Sigmoid colon (tissue), 6 donors: ENCODE measurements at regions not wholly inside any gene's neighbourhood (a gene's known extent, or its start where the extent isn't known, plus 50 kb on each side); places are given as distances from the start of the nearest gene placed in this dataset.

Experiments used
- DNase-seq: peaks from one replicate; pipeline ENCODE4 v3.0.0-alpha.2; 2019
- H3K27ac ChIP-seq, 4 donors: fragments of 200-600 bp; sonication (generic); one replicate each; pipeline ENCODE4 v1.5.1; 2016 to 2019; ENCODE audit warnings: mild to moderate bottlenecking in 1 of 4
- H3K27me3 ChIP-seq, 3 donors: fragments of 200-600 bp; sonication (generic); one replicate each; pipeline ENCODE4 v1.5.1; 2019; ENCODE audit warnings: mild to moderate bottlenecking in 1 of 3
- H3K36me3 ChIP-seq, 4 donors: fragments of 200-600 bp; sonication (generic); one replicate each; pipeline ENCODE4 v1.5.1; 2016 to 2019
- H3K4me1 ChIP-seq, 4 donors: fragments of 200-600 bp; sonication (generic); one replicate each; pipeline ENCODE4 v1.5.1; 2017 to 2019
- H3K4me3 ChIP-seq, 4 donors: fragments of 200-600 bp; sonication (generic); one replicate each; pipeline ENCODE4 v1.5.1; 2017 to 2019; ENCODE audit warnings: mild to moderate bottlenecking in 2 of 4, moderate library complexity in 1 of 4
- H3K9me3 ChIP-seq, 4 donors: fragments of 200-600 bp in 3 of 4; sonication (generic) in 3 of 4; one replicate each; pipeline versions ENCODE4 v1.5.1 to v1.6.1; 2013 to 2019
- CTCF ChIP-seq, 4 experiments: fragments of 450-650 bp in 3 of 4; fragments of 200-600 bp in 1 of 4; IDR thresholded peaks; one replicate each; pipeline ENCODE4 v1.5.1; 2016 to 2019; ENCODE audit warnings: antibody characterized with exemption in 4 of 4, mild to moderate bottlenecking in 3 of 4, moderate library complexity in 2 of 4
- EP300 ChIP-seq, 4 donors: sonication (generic); formaldehyde crosslinking; IDR thresholded peaks; one replicate each; pipeline ENCODE4 v1.6.1; 2017; ENCODE audit warnings: antibody characterized with exemption in 4 of 4
- POLR2A ChIP-seq, 2 donors: fragments of 450-650 bp; IDR thresholded peaks; one replicate each; pipeline ENCODE4 v1.6.1; 2016; ENCODE audit warnings: antibody characterized with exemption in 2 of 2, mild to moderate bottlenecking in 2 of 2, moderate library complexity in 2 of 2
- POLR2AphosphoS5 ChIP-seq, 4 donors: sonication (generic); formaldehyde crosslinking; IDR thresholded peaks; one replicate each; pipeline ENCODE4 v1.6.1; 2017; ENCODE audit warnings: antibody characterized with exemption in 4 of 4
- WGBS, 2 donors: extraction: QIAGEN DNeasy Blood & Tissue Kit; methylation state at CpG; one replicate each; pipeline ENCODE4 v1.1.7; 2013; 5-methylcytosine and 5-hydroxymethylcytosine counted together
- intact Hi-C: fragments of 100-400 bp; cut with DNase I; formaldehyde crosslinking; loops from one replicate; pipeline ENCODE4 v1.15.1; 2023
- donor health status: healthy with polysubstance abuse.
- donor health status: healthy.

- intact Hi-C loops, result no loop called here
- Histone ChIP-seq H3K4me3 (no peak overlapping the region), H3K4me1 (no peaks in the 10 kb centered on the region), H3K36me3 (no peaks in the 10 kb centered on the region), H3K27ac (no peak overlapping the region), H3K27me3 (no peaks in the 10 kb centered on the region), H3K9me3 (no peaks in the 10 kb centered on the region)
- TF ChIP-seq POLR2AphosphoS5 (IDR thresholded peaks at IDR 0.05), result no peak
- no peak for TF ChIP-seq POLR2A (IDR thresholded peaks at IDR 0.05)
- no peak for TF ChIP-seq EP300 (IDR thresholded peaks at IDR 0.05)
- TF ChIP-seq CTCF (IDR thresholded peaks at IDR 0.05), result no peak
- WGBS, 2 donors, result 78 to 79% methylated on average over 17 of the region's 17 CpGs
- peak; percentile 21 for DNase-seq
These were observed 553.6 kb downstream of the TCERG1L start for GRCh38 chr10:130757821-130758489.

GRCh38 chr10:130758529-130758928 lies 553.0 kb downstream of the TCERG1L start:
- no peak overlapping the region for H3K4me3 ChIP-seq
- H3K36me3 ChIP-seq, result no peaks in the 10 kb centered on the region
- no peaks in the 10 kb centered on the region for H3K9me3 ChIP-seq
- WGBS, 2 donors, result 84 to 90% methylated on average over 5 of the region's 5 CpGs
- intact Hi-C loops, result no loop called here
- no peaks in the 10 kb centered on the region for H3K27me3 ChIP-seq
- DNase-seq, result peak; percentile 20
- H3K4me1 ChIP-seq, result no peaks in the 10 kb centered on the region
- H3K27ac ChIP-seq, result no peak overlapping the region
- TF ChIP-seq POLR2A (IDR thresholded peaks at IDR 0.05) (no peak), EP300 (IDR thresholded peaks at IDR 0.05) (no peak), POLR2AphosphoS5 (IDR thresholded peaks at IDR 0.05) (no peak), CTCF (IDR thresholded peaks at IDR 0.05) (no peak)

GRCh38 chr10:130761032-130761575 lies 550.4 kb downstream of the TCERG1L start:
- 68 to 78% methylated on average over 6 of the region's 6 CpGs for WGBS, 2 donors
- Histone ChIP-seq H3K36me3 (no peaks in the 10 kb centered on the region), H3K9me3 (no peaks in the 10 kb centered on the region), H3K27ac (no peak overlapping the region), H3K4me1 (no peaks in the 10 kb centered on the region), H3K4me3 (no peak overlapping the region), H3K27me3 (no peaks in the 10 kb centered on the region)
- TF ChIP-seq EP300 (IDR thresholded peaks at IDR 0.05), result no peak
- intact Hi-C loops, result no loop called here
- DNase-seq, result peak; percentile 22

GRCh38 chr10:130761788-130762301 lies 549.7 kb downstream of the TCERG1L start:
- no peaks in the 10 kb centered on the region for H3K9me3 ChIP-seq
- TF ChIP-seq CTCF (IDR thresholded peaks at IDR 0.05), result no peak
- no peak for TF ChIP-seq EP300 (IDR thresholded peaks at IDR 0.05)
- no peak for TF ChIP-seq POLR2AphosphoS5 (IDR thresholded peaks at IDR 0.05)
- no peak for TF ChIP-seq POLR2A (IDR thresholded peaks at IDR 0.05)
- no peaks in the 10 kb centered on the region for H3K36me3 ChIP-seq
- no peak overlapping the region for H3K27ac ChIP-seq
- no peak overlapping the region for H3K4me3 ChIP-seq
- H3K27me3 ChIP-seq, result no peaks in the 10 kb centered on the region
- no peaks in the 10 kb centered on the region for H3K4me1 ChIP-seq
- intact Hi-C loops, result no loop called here
- 51 to 62% methylated on average over 13 of the region's 13 CpGs for WGBS, 2 donors
- peak; percentile 38 for DNase-seq

GRCh38 chr10:130762491-130762890 lies 549.0 kb downstream of the TCERG1L start:
- Histone ChIP-seq H3K4me1 (no peaks in the 10 kb centered on the region), H3K9me3 (peaks cover 0 to under 1% (median 0%) of the 10 kb centered on the region in 4 donors), H3K36me3 (no peaks in the 10 kb centered on the region), H3K27ac (no peak overlapping the region), H3K4me3 (no peak overlapping the region), H3K27me3 (no peaks in the 10 kb centered on the region)
- TF ChIP-seq CTCF (IDR thresholded peaks at IDR 0.05), result no peak
- TF ChIP-seq POLR2A (IDR thresholded peaks at IDR 0.05), result no peak
- no peak for TF ChIP-seq EP300 (IDR thresholded peaks at IDR 0.05)
- TF ChIP-seq POLR2AphosphoS5 (IDR thresholded peaks at IDR 0.05), result no peak
- intact Hi-C loops, result no loop called here
- peak; percentile 35 for DNase-seq
- 68 to 75% methylated on average over 6 of the region's 6 CpGs for WGBS, 2 donors
